Prostate gland (tissue), 2 donors: ENCODE measurements at regions not wholly inside any gene's neighbourhood (a gene's known extent, or its start where the extent isn't known, plus 50 kb on each side); places are given as distances from the start of the nearest gene placed in this dataset.
"Not testable (repeated sequence)": the region's sequence is repeated elsewhere in the genome, so short reads cannot be mapped to it uniquely, and the experiment has no call there.

Experiments
- POLR2AphosphoS5 ChIP-seq: sonication (generic); formaldehyde crosslinking; IDR thresholded peaks from one replicate; pipeline ENCODE4 v1.6.1; 2017; ENCODE audit warnings: antibody characterized with exemption
- TF ChIP-seq, protein P1 (sequence below), 4 experiments: fragments of 200-600 bp in 2 of 4; fragments of 450-650 bp in 2 of 4; sonication (generic) in 2 of 4; IDR thresholded peaks; 1 replicate in 3 of 4; 2 replicates in 1 of 4; pipeline ENCODE4 v1.5.1; 2016 to 2019; ENCODE audit warnings: antibody characterized with exemption in 4 of 4, mild to moderate bottlenecking in 2 of 4, moderate library complexity in 2 of 4

GRCh38 chr10:120213283-120213682 lies 243.7 kb upstream of the PLPP4 start:
- TF ChIP-seq, protein P1, sequence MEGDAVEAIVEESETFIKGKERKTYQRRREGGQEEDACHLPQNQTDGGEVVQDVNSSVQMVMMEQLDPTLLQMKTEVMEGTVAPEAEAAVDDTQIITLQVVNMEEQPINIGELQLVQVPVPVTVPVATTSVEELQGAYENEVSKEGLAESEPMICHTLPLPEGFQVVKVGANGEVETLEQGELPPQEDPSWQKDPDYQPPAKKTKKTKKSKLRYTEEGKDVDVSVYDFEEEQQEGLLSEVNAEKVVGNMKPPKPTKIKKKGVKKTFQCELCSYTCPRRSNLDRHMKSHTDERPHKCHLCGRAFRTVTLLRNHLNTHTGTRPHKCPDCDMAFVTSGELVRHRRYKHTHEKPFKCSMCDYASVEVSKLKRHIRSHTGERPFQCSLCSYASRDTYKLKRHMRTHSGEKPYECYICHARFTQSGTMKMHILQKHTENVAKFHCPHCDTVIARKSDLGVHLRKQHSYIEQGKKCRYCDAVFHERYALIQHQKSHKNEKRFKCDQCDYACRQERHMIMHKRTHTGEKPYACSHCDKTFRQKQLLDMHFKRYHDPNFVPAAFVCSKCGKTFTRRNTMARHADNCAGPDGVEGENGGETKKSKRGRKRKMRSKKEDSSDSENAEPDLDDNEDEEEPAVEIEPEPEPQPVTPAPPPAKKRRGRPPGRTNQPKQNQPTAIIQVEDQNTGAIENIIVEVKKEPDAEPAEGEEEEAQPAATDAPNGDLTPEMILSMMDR (IDR thresholded peaks at IDR 0.05): not testable (repeated sequence)
- not testable (repeated sequence) for TF ChIP-seq POLR2AphosphoS5
